Anterior cingulate cortex (tissue), 58 donors: ENCODE measurements at regions not wholly inside any gene's neighbourhood (a gene's known extent, or its start where the extent isn't known, plus 50 kb on each side); places are given as distances from the start of the nearest gene placed in this dataset.
"Not testable (repeated sequence)": the region's sequence is repeated elsewhere in the genome, so short reads cannot be mapped to it uniquely, and the experiment has no call there.

Experiments
- DNase-seq, 58 donors: peaks; one replicate each; lab custom pipeline; 2025; lab: John Stamatoyannopoulos, UW

DNA sequence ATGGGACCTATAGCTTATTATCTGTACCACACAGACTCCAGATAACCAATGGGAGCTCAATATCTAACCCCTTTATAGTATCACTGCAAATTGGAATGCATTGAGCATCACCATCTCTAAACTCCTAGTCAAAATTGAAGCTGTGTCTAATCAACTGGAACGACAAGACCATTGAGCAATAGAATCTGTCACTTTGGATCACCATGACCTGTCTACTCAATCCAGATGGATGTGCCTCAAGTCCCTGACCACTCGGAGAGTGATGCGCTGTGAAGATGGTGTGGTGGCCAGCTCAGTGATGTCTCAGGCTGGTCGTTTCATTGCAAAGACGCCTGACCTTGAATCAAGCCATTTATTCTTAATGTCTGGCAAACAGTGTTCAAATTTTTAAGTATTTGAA, 160.5 kb downstream of the SEMA6D start:
- no peak for DNase-seq

DNA sequence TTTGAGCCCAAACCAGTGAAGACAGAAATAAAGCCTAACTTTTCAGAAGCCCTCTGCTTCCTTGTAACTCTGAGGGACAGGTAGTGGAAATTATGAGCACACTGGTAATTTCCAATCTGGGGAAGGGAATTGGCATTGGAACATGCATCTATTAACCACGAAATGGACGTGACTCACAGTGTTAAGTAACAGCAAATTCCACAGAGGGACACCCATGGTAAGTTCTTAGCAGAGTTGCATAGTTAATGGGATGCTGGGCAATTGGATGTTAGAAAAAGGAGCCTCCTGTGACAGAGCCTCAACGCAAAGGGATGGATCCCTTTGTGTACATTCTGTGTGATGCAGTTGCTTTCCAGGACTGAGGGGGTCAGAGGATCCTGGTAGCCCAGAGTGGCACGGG, 168.6 kb downstream of the SEMA6D start:
- DNase-seq: no peak

DNA sequence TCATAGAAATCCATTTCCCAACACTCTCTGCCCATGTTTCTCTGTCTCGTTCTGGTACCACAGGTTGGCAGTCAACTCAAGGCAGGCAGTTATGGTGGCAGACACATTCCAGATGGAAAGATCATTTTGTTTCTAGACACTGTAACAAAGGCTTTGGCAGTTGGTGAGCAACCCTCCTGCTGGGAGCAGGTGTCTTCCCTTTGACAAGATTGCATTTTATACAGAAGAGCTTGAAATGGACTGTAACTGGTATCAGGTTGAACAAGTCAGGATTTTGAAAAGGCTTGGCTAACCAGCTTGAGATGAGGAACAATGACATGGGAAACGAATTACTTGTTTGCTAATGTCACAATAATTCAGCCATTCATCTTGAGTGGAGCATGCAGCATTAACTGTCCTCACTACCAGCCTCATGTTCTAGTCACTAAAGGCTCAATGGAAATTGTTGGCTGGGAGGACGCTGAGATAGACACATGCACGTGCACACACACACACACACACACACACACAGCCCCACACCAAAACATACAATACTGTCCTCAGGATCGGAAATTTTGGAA, 170.0 kb downstream of the SEMA6D start:
- no peak for DNase-seq

DNA sequence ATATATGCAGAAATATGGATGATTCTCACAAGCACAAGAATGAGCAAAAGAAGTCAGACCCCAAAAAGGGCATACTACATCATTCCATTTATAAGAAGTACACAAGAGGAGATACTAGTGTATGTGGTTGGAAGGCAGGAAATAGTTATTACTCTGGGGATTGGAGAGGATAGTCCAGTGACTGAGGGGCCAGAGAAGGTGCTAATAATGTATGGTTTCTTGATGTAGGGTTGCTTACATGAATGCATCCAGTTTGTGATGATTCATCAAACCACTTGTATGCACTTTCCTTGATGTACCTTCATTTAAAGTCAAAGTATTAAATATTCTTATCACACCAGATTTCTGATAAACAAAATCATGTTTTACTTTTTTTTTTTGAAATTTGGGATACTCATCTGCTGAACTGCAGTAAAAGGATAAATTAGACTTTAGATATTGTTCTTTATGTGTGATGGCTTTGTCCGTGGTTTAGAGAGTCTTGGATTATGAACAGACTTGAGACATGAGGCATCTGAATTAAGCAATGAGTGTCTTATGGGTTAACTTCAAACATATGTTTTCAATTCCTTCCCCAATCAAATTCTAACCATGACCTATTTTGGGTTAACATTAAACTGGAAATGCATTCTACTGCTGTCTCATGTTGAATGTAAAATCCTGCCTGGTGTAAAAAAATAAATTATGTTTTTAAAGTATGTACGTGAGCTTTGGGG, 171.2 kb downstream of the SEMA6D start:
- no peak for DNase-seq

DNA sequence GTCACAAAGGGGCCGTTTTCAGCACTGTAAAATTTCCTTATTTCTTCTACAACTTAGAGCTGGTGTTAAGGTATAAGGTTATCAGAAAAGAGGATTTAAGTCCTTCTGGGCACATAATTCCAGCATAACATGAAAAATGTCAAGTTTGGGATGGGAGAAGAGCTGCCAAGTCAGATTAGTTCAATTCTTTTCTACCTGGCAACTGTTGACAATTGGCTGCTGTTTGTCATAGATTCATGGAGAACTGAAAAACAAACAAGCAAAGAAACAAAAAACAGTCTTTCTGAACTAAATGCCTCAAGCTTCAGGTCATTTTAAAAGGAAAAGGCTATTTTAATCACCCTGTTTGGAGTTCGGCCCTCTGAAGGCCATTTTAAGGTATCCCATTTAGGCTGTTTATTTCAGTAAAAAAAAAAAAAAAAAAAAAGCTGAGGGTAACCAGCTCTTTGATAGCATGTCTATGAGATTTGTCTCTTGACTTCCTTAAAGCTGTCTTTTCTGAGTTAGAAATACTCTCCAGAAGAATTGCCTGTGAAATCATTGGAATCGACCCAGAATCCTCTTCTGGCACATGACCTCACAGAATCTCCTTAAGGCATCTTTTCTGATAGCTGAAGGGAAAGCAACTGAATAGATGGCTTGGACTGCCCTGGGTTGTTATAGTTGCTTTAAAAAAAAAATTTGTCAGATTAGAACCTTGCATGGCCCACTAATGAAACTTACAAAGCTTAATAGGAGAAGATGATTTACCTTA, 173.3 kb downstream of the SEMA6D start:
- DNase-seq: no peak

DNA sequence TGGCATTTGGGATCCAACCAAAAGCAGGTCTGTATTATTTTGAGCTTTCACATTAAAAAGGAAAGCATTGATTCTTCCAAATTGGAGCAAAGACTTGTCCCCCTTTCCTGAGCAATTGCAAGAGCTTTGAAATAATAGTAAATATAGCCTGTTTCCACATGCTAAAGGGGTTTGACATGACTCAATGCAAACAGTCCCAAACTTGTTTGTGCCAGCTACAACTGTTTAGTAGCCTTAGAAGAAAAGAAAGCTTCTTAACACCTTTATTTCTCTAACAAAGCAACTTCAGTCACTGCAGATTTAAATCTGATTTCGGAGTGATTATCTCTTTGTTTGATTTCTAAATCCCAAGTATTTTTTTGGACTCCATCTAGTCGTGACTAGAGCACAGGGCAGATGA, 180.2 kb downstream of the SEMA6D start:
- DNase-seq: no peak

DNA sequence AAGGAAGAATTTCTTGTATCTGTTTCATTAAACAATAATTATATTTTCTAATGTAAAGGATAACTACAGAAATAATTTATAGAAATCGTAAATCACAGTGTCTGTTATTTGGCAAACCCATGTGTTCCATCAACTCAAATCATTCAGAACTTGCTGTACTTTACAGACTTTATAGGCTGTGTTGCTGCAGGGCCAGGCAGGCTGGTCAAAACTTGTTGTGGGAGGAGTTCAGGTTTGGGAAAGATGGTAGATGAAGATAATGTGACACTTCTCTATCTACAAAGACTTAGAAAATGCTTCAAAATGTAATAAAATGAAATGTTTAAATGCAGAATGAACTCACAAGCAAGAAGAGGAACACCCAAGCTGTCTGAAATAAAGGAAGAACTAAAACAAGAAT, 183.4 kb downstream of the SEMA6D start:
- DNase-seq: no peak

DNA sequence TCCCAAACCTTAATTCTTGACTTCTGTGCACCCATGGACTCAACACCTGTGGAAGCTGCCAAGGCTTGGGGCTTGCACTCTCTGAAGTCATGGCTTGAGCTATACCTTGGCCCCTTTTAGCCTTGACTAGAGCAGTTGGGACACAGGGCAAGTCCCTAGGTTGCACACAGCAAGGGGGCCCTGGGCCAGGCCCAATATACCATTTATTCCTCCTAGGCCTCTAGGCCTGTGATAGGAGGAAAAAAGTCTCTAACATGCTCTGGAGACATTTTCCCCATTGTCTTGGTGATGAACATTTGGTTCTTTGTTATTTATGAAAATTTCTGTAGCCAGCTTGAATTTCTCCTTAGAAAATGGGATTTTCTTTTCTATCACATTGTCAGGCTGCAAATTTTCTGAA, 186.1 kb downstream of the SEMA6D start:
- no peak for DNase-seq

DNA sequence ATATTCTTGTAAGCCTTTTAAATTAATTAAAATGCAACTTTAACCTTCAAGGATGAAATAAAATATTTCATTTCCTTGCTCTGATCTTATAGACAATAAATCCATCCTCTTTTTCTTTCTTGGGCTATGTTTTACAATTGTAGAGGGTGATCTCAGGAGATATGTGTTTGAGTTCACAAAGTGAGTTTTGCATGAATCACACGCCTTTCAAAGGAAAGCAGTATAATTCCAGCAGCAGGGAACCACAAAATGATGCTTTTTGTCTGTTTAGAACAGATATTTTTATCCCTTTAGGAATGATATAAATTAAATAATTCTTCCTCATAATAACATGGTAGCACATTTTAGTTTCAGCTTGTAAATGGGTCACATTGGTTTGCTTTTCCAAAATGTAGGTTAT, 191.2 kb downstream of the SEMA6D start:
- DNase-seq: no peak

DNA sequence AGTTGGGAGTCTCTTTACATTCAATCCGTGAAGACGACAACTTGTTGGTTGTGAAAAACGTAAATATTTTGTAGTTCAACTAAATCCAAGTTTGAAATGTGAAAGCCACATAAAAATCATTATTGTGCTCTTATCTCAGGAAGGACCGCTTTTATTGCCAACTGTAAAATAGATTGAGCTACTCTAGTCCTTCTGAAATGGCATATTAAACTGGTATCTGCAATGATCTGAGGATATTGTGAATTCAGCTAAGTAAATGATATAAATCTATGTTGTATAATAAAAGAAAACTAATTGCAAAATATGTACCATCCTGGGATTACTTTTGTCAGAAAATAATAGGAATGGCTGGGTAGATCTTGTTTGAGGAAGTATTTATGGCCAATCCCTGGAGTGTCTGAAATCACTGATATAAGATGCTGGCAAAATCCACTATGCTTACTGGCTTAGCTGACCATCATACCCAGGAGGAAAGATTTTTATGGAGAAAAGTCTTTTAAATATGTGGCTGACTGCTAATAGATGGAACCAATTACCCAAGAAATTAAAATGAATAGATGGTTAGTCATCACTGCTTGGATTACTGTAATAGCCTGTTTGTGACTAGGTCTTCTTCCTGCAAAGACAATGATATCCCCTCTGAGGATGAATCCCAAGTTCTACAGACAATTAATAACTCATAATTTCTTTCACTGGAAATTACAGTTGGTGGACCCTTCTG, 191.8 kb downstream of the SEMA6D start:
- DNase-seq: no peak

DNA sequence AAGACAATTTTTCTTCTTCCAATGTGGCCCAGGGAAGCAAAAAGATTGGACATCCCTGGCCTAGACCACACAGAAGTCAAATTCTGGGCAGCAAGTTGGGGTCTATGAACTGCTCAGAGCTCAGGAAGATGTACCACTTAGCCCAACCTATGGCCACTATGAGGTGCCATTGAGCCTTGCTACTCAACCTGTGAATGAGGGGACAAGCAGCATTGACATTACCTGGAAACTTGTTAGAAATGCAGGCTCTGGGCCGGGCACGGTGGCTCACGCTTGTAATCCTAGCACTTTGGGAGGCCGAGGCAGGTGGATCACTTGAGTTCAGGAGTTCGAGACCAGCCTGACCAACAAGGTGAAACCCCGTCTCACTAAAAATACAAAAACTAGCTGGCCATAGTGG, 195.6 kb downstream of the SEMA6D start:
- DNase-seq: not testable (repeated sequence)

DNA sequence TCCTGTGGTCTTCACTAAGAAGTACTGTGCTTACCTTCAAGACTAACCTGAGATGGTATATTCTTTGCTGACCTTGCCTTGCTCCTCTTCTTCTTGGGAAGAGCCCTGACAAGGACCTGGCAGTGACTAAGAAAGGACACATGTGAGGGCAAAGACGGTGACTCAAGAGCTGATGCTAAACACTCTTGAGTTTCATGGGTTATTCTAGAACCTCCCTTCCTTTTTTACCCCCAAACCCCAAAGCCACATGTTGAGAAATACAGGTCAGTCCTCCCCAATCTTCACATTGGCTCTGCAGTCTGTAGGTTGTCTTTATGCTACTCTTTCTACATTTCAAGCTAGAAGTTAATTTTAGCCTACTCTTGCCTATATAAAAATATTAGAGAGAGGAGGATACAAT, 200.6 kb downstream of the SEMA6D start:
- DNase-seq: no peak

DNA sequence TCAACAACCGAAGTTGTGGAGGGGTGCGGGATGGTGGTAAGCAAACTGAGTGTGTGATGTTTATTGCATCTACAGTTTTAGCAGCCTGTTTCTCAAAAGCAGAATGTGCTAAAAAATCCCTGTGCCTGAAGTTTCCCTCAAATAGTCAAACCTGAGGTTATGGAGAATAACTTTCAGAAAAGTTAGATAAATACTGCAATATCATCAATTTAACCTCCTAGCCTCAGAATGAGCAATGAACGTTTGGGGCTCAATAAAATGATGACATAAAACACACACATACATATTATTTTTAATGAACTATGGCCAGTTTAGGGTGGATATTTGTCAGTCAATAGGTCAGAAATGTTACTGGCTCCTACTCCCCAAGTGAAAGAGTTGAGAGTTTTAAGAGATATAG, 201.6 kb downstream of the SEMA6D start:
- DNase-seq: no peak

DNA sequence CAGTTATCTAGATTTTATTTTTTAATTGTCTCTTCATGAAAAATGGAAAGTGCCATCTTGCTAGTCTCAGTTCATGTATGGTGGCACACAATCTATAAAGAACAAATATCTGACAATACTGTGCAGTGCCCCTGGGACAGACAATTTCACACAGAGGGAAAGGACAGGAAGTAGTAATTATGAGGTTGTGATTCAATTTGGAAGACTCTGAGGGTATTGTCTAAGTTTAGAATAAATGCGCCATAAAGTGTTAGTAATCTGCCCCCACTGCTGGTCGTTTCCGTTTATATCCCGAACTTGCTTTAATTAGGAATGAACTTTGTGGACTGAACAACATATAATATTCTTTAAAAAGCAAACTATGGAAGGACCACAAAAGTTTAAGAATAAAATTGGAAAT, 196.4 kb upstream of the SLC24A5 start:
- no peak for DNase-seq

DNA sequence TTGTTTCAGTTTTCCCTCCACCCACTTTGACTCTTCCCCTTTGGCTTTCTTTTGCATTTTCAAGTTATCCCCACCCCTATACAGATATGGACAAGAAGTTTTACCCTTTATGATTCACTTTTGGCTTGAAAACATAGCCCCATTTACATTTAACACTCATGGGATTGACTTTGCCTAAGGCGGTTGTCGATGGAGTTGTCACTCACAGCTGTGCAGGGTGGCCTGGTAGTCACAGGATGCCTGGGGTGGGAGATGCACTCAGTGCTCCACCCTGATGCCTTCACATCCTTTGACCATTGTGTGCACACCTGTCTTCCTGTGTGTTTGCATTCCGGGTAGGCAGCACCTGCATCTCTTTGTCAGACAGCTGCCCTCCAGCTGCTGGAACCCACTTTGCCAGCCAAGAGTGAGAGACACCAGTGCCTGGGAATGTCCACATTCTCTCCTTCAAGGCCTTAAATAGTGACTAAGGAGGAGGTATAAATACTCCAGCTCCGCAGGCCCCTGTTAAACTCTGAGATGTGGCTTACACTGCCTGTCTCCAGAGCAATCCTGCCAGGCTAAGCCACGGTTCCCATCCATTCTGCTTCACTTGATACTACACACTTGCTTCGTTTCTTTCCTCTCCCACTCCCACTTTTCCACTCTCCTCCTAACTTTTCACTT, 191.5 kb upstream of the SLC24A5 start:
- DNase-seq: no peak

DNA sequence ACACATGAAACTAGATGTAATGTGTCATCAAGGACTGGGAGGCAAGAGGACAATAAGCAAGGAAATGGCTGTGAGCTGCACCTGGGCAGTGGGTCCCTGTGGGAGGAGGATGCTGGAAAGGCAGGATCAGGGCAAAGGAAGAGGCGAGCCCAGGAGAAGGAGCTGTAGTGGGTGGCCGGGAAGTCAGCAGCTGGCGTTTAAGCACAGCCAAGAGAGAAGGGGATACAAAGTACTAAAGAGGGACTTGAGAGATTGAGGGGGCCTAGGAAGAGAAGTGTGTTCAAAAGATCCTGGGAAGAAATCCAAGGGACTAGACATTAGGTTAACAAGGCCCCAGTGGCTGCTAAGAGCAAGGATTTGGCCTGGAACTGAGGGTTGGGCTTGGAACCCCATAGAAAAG, 188.5 kb upstream of the SLC24A5 start:
- no peak for DNase-seq

DNA sequence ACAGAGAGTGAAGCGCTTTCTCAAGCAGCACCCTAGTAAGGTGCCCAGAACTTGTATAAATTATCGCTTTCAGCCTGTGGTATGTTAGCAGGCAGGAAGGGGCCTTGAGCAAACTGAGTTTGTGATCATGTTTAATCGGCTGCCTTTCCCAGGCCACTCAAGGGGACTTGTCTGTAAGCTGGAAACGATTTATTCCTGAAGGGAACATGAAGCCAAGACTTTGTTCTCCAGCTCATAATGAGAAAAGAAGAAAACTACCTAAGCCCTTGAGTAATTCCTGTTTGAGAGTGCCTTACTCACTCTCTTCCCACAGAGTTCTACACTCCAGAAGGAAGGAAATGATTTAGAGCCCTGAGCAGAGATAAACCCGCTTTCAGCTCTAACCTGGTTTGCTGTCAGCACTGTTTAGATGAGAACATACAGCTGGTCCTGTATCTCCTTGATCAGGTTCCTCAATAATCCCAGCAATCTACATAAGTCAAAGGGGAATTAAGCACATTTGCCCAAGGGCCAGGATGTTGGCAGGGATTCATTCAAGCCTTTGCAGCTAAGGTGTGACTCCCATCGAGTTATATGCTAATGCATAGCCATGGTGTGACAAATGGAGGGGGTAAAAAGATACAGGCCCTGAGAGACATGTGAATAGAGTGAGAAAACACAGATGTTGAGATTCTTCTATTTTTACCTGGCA, 187.7 kb upstream of the SLC24A5 start:
- DNase-seq: no peak

DNA sequence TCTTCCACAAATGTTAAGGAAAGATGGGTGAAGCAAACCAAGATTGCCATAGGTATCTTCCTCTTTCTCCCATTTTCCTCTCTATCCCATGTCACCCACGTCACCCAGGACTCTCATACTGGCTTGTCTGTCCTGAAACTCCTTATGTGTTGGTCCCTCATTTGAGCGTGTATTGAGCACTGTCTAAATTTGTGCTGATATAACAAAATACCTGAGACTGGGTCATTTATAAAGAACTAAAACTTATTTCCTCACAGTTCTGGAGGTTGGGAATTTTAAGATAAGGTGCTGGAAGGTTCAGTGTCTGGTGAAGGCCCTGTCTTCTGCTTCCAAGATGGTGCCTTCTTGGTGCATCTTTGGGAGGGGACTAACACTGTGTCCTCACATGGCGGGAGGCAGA, 186.9 kb upstream of the SLC24A5 start:
- no peak for DNase-seq

DNA sequence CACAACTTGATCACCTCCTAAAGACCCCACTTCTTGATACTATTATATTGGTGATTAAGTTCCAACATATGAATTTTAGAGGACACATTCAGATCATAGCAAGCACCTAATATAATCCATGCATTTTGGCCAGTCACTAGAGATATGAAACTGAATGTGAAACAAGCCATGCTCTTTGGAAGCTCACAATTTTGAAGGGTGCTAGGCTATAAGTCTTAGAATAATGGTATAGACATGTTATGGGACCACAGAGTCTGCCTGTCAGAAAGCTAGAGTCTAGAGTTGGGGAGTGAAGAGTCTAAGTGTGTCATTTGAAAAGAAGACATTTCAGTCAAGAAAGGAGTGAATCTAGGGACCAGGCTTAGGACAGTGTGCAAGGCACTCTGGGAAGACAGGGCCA, 186.4 kb upstream of the SLC24A5 start:
- no peak for DNase-seq

DNA sequence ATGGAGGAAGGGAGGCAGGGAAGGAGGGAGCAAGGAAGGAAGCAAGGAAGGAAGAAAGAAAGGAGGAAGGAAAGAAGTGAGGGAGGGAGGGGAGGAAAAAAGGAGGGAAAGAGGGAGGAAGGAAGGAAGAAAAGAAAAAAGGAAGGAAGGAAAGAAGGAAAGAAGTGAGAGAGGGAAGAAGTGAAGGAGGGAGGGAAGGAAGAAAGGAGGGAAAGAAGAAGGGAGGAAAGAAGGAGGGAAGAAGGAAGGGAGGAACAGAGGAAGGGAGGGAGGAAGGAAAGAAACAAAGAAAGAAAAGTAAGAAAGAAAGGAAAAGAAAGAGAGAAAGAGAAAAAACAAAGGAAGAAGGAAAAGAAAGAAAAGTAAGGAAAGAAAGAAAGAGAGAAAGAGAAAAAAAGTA, 183.0 kb upstream of the SLC24A5 start:
- DNase-seq: no peak
